ENCODE measurements at regions not wholly inside any gene's neighbourhood (a gene's known extent, or its start where the extent isn't known, plus 50 kb on each side); places are given as distances from the start of the nearest gene placed in this dataset.

DNA sequence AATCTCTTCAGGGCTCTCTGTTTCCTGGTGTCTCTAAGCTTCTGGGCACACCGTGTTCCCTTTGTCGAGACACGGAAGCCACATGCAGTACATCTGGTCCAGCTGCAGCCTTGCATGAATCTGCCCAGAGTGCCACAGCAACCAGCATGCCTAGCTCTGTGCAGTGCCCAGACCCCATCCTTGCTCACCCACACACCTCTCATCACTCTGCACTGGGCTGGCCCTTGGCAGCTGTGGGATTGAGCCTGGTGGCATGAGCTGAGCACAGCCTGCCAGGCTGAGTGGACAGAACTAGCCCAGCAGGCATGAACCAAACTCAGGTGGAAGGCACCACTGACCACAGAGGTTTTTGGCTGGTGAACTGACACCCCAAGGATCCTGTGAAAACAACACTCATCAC is 279.9 kb downstream of the ATXN7L3B start:
- DNase-seq = no peak

DNA sequence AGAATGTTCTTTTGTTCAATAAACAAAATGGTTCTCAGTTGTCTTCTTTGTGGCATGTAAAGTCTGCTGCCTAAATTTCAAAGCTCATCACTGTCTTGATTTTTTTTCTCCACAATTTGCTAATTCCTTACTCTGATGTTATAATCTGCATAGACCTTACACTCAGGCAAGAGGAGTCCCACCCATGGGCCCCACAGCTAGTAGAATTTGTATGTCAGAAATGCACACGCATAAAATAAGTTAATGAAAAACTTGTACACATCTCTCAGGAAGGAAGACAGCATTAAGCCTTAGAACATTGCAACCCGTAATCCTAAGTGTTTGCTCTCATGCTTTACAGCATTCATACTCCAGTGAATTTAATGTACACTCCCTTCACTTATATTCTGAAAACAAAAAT is 280.8 kb downstream of the ATXN7L3B start:
- DNase-seq = no peak

DNA sequence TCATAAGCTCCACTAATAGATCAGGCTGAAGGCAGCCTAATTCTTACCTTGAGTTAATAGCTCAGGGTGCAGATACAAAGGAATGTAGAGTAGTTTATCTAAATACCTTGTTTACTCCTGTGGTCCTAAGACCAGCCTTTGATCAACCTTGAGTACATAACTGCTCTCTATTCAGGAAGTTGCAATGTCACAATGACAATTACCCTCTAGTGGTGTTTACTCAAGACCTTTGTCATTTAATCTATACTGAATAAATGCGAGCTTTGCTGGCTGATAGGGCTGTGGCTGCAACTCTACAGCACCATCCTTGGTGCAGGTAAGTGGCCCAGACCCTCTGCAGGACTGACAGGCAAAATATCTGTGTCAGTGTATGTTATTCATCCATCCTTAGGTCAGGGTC is 282.7 kb downstream of the ATXN7L3B start:
- DNase-seq = no peak

DNA sequence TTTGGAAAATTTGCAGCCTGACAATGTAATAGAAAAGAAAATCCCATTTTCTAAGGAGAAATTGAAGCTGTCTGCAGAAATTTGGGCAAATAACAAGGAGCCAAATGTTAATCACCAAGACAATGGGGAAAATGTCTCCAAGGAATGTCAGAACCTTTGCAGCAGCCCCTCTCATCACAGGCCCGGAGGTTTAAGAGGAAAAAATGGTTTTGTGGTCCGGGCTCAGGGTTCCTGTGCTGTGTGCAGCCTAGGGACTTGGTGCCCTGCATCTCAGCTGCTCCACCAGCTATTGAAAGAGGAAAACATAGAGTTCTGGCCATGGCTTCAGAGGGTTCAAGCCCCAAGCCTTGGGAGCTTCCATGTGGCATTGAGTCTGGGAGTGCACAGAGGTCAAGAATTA is 298.9 kb downstream of the ATXN7L3B start:
- no peak for DNase-seq

DNA sequence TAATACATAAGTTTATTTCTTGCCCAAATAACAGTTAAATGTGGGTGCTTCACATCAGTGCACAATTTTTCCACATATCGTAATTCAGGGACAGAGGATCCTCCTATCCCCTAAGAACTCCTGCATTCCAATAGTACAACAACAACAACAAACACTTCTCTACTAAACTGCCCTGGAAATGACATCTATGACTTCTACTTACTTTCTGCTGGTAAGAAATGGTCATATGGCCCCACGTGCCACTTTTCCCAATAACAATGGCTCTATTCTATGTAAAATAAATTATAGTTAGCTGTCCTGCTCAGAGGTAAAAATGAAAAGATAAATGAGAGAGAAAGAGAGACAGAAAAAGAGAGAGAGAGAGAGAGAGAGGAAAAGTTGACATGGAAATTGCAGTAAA is 308.5 kb downstream of the ATXN7L3B start:
- DNase-seq = no peak

DNA sequence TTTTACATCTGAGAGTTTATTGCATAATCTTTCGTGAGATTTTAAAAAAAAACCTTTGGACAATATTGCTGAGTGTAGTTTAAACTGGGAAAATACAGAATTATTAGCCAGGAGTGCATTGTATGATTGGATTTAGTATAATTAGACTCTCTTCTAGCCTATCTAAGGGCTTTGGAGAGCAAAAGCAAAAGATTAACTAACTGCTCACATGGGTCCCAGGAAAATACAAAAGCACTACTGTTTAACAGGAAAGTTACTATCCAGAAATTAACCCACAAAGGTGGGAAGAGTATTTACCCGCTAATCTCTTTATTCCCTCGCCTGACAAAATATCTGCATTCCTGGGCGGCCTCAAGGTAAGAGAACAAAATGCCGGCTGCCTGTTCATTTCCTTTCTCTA is 309.5 kb downstream of the ATXN7L3B start:
- no peak for DNase-seq

DNA sequence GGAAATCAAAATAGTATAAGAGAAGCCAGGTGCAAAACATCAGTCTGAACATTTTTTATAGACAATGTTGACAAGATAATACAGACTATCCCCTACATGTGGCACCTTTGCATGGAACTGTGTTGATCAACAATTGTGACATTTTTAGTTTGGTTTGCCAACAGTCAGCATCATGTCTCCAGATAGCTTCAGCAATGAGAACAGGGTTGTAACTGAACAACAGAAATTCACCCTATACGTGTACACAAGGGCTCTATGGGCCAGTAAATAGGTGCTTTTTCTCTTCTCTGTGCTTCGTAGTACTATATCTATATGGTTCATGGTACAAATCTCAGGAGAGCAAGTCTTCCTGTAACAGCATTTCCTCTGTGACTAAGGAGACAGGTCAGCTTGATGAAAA is 310.4 kb downstream of the ATXN7L3B start:
- no peak for DNase-seq

DNA sequence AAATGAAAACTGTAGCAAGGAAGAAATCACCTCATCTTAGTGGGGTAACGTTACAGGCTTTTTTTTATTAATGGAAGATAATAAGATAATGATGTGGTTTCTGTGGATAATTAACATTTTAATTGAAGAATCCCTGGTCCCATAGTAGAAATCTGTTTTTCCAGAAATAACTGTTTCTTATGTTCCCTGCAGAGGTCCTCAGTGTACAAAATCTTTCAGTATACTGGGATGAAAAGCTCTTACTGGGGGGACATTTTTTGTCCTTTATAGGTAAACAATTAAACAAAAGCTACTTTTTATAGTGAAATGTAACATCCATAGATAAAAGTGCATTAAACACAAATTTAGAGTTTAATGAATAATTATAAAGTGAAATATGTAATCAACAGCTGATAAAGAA is 312.2 kb downstream of the ATXN7L3B start:
- no peak for DNase-seq

DNA sequence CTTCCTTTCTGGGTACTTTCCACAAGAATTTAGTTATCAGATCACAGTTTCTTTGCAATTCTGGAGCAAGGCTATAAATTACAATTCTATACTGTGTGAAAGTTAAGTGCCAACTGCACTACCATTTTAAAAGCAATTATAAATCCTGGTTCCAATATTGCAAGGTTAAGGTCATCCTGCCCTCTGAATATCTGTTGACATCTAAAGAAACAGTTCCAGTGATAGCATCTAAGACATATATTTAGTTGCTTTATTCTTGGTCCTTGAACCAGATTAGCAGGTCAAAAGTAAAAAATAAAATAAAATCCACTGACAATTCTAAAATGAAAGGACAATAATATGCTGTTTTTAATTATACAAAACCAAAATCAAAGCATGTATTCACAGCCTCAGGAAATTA is 334.2 kb downstream of the ATXN7L3B start:
- no peak for DNase-seq

DNA sequence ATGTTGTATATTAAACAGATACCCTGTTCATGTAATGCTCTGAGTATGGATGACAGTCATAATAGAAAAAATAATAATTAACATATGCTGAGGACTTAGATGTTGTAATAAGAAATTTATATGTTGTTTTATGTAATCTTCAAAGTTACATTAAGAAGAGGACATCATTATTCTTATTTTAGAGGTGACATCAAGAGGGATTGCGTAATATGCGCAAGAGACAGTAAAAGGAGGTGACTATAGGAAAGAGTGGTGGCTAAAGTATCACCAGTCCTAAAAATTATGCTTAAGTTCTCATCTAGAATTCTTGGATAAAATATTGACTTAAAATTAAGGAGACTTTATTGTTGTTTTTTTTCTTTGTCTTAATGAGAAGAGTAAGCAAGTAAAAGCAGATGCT is 323.9 kb downstream of the KCNC2 start:
- DNase-seq = no peak

DNA sequence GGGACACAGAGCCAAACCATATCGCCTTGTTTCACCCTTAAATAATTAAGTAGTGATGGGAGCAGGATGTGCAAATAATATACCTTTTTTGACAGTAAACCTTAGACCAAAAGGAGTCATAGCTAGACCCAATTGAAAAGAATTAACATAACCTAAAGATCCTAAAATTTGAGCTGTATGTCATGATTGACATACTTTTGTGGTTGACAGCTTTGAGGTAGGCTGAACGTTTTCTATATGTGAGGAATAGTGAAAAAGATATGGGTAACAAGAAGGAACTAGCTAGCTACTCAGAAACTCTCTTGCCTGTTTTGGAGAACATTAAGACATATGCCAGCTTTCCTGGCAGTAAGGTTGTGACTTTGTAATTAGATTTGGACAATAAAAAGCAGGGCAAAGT is 320.6 kb downstream of the KCNC2 start:
- no peak for DNase-seq

DNA sequence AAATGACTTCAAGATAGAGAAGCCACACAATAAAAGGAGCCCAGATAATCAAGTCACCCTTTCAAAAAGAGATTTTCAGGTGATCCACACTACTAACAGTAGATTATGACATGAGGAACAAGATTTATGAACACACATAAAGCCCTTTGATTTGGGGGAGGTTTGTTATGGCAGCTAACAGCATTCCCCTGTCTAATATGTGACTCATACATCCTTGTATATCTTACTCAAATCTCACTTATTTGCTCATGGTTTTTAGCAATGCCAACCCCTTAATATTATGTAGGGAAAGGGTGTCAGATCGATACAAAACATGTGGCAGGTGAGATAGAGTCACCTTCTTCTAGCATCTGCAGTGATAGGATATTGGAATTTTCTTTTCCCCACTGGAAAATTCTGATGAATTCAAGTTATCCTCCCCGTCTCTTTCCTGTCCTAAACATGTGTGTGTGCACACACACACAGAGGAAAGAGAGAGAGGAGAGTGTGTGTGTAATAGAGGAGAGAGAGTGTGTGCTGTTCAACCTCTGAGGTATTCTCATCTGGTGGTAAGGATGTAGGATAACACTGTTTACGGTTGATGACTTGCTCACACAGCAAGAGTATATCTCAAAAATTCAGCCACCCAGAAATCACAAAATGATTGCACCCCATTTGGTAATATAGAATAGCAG is 319.9 kb downstream of the KCNC2 start:
- no peak for DNase-seq

DNA sequence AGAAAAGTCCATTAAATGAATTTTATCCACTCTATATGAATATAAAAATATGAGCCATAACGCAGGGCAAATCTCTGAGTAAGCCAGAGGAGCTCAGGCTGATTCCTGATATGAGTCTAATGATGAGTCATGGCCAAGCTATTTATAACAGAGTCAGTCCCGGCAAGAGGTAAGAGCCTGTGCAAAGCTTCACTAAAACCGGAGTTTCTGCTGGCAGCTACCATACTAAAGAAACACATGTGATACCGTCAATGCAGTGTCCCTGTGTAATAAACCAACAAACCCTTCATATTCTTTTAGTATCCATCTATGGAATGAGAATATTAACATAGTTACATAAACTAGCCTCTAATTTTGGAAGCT is 319.4 kb downstream of the KCNC2 start:
- DNase-seq = no peak

DNA sequence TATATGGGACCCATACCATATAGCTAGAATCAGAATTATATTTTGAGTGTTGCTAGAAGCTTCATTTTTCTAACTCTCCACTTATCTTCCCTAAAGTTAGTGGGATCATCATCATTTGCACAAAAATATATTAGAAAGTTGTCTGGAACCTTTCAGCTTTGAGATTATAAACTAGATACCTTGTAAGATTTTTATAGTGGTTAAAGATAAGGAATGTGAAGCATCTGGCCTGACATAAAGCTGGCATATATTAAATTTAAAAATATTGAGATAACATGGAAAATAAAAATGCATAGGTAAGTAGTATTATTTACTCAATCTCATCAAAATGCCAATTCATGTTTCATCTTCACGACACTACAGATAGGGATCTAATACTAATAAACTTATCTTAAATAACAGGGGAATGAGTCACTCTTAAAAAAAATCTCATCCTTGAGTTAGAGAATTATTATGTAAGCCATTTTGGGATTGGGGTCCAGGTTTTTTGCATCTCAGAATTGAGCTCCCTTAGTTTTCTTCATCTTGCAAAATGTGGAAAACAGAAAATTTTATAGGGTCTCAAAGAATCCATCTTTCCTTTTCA is 318.5 kb downstream of the KCNC2 start:
- DNase-seq = no peak

DNA sequence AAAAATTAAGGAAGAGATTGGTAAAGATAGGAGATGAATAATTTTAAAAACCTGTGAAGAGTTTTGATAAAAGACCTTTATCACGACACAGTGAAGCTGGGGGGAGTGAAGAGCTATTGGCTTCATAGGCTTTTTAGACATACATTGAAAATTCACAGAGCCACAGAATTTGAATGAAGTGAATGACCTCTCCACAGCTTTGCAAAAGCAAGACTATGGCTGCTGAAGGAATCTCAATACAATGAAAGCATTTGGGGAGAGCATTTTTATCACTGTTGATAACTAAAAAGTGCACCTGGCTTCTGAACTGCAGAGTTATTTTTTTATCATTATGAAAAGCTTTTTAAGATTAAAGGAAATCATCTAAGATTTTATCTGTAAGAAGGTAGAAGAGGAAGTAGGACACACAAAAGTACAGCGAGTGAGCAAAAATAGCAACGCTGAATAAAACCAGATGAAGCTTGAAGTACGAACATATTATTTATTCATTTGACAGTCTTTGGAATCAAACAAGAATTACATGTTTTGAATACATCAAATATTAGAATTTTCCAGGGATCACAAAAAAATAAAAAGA is 317.5 kb downstream of the KCNC2 start:
- DNase-seq = no peak

DNA sequence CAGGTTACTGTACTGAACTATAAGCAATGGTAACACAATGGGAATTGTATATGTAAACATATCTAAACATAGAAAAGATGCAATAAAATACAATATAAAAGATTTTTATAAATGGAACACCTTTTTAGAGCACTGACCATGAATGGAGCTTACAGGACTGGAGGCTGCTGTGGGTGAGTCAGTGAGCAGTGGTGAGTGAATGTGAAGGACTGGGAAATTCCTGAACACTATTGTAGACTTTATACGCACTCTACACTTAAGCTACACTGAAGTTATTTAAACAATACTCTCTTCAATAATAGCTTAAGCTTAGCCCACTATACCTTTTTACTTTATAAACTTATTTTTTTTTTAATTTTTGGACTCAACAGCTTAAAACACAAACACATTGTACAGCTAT is 313.5 kb downstream of the KCNC2 start:
- DNase-seq = no peak

DNA sequence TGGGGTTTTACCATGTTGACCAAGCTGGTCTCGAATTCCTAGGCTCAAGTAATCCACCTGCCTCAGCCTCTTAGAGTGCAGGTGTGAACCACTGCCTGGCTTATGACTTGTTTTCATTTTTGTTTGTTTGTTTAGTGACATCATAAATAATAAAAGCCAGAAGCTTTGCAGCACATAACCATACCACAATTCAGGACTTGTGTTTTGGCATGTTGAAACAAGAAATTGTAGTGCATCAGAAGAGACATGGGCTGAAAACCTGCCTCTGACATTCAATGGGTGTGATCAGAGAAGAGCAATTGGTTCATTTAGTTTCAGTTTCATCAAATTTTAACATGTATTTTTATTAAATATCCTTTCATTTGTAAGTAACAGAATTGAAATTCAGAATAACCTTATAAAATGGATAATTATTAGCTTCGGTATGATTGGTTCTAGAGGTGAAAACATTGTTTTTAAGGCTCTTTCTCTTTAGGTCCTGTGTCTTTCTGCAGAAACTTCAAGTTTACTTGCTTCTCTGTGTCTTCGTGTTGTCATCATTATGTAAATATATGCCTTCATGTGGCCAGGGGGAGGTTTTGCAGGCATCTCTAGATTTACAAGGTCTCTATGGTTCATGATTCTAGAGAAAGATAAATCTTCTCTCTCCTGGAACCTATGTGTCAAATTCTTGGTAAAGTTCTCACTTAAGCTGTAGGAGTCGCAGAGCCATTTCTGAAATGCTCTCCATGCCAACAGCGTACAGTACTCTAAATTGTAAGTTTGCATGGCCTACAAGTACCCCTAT is 312.0 kb downstream of the KCNC2 start:
- DNase-seq = no peak

DNA sequence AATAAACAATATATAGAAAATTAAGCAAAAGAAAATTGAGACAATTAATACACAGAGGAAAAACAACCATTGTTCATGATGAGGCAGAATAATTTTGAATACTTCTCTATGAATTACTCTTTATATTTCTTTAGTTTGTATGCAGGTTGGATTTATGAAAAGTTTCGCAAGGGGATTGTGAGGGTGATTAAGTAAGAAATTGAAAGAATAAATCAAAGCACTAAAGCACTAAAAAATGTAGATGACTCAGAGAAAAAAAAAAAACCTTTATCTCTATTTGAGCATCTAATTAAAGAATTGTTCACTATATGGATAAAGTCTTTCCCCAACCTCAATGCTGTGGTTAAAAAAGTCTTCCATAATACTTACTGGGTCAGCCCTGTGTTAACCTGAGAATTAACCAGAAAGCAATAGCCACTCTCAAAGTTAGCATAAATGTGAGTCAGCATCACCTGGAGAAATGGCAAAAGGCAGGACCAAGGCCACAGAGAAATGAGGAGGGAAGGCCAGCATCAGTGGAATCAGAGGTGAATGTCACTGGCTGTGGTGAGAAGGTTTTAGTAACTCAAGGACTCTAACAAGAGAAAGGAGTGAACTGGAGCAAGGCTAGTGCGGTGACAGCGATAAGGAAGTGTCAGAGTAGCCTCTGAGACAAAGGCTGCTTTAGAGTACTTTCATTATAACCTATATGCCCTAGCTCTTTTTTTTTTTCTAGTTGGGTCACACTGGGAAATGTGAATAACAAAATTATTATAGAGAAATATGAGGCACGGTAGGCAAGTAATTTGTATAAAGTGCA is 310.4 kb downstream of the KCNC2 start:
- no peak for DNase-seq

DNA sequence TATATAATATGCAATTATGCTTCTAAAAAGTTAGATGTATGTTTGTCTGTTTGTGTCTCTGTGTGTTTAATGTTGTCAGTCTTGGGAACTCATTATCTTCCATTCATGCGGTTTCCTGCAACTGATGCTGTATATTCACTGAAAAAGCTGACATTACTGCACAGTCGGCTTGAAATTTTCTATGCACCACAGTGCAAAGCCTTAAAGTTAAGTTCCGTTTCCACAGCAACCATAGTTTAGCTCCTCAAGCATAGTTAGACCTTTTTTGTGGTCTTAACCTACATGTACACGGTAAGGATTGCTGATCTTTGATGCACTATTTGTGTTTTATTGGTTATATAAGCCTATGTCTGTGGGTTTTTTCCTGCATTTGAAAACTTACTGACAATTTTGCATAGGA is 309.4 kb downstream of the KCNC2 start:
- no peak for DNase-seq

DNA sequence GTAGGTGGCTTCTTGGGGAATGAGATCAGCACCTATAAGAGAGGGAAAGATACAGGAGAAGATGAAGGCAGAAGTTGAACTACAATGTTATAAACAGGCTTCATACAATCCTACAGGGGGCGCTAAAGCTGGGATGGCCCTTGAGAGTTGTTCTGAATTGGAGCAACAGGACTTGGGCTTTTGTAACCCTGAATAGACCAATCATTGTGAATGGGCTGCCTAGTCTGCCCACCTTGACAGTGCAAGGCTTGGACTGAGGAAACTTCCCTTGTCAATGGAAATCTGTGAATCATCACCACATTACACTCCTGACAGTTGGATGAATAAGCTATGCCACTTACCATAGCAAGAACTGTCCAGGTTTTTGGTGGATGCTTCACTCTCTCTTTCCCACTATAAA is 306.1 kb downstream of the KCNC2 start:
- DNase-seq = no peak

DNA sequence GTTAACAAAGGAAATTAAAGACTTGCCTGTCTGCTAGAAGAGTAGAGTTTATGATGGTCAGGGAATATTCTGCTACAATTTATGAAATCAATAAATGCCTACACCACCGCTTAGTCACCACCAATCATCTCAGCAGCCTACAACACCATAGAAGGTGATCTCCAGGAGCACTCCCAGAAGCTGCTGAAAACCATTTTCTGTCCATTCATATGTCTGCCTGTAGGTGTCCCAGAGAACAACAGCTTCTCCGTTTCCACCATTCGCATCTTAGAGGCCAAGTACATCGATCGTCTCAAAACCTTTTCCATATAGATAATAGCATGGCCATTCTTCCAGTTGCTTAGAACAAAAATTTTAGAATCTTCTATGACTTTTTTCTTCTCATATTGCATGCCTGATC is 303.4 kb downstream of the KCNC2 start:
- no peak for DNase-seq

DNA sequence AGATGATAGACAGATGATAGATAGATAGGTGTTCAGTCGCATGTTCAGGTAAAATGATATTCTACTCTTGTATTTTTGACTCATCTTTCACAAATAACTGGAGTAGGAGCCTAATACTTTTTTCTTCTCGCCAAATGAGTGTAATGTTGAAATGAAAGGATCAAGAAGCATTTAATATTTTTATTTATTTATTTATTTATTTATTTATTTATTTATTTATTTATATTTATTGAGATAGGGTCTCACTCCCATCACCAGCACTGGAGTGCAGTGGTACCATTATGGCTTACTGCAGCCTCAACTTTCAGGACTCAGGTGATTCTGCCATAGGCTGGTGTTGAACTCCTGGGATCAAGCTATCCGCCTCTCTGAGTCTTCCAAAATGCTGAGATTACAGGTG is 298.8 kb downstream of the KCNC2 start:
- DNase-seq = no peak

DNA sequence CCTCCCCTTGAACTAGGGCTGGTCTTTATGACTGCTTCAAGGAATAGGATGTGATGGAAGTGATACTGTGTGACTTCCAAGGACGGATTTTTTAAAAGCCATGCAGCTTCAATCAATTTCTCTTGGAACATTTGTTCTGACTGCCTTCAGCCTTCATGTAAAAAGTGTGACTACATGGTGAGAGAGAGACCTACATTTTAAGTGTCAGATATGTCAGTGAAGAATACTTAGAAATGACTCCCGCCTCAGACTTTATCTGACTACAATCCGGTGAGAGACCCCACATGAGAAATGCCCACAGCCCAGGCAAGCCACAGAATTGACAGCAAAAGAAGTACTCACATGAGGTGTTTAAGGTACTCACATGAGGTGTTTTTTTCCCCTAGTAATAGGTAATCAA is 295.3 kb downstream of the KCNC2 start:
- no peak for DNase-seq
